Ammon's horn (tissue), 1 donor: ENCODE measurements at regions not wholly inside any gene's neighbourhood (a gene's known extent, or its start where the extent isn't known, plus 50 kb on each side); places are given as distances from the start of the nearest gene placed in this dataset.

Source experiments
- DNase-seq: peaks from one replicate; pipeline ENCODE4 v3.0.0-alpha.2; 2016; ENCODE audit warnings: low spot score

GRCh38 chrX:7219153-7219705 lies 71.3 kb upstream of the PUDP start:
- DNase-seq = no peak

- no peak for DNase-seq
These were observed 70.6 kb upstream of the PUDP start for GRCh38 chrX:7218321-7219152.

- no peak for DNase-seq
These were observed 69.1 kb upstream of the PUDP start for GRCh38 chrX:7216981-7217587.

- no peak for DNase-seq
These were observed 67.9 kb upstream of the PUDP start for GRCh38 chrX:7215842-7216241.

- DNase-seq = no peak
These were observed 66.3 kb upstream of the PUDP start for GRCh38 chrX:7214251-7214650.

- DNase-seq = no peak
These were observed 57.2 kb upstream of the PUDP start for GRCh38 chrX:7205037-7205577.

GRCh38 chrX:7204619-7205018 lies 56.7 kb upstream of the PUDP start:
- DNase-seq = no peak

GRCh38 chrX:7202206-7202605 lies 54.3 kb upstream of the PUDP start:
- DNase-seq = no peak

- DNase-seq = no peak
These were observed 53.5 kb upstream of the PUDP start for GRCh38 chrX:7201496-7201895.

- DNase-seq = no peak
These were observed 50.5 kb upstream of the PUDP start for GRCh38 chrX:7198499-7198898.
